AG04449 (cell line): ENCODE measurements at regions not wholly inside any gene's neighbourhood (a gene's known extent, or its start where the extent isn't known, plus 50 kb on each side); places are given as distances from the start of the nearest gene placed in this dataset.

Source experiments
- CTCF ChIA-PET: fragments of 350-600 bp; formaldehyde crosslinking; extraction: SDS; loops from one replicate; lab custom pipeline; 2021; ENCODE audit warnings: antibody characterized with exemption; lab: Yijun Ruan, JAX
- POLR2A ChIA-PET: fragments of 400-600, 350-600 bp; formaldehyde crosslinking; extraction: SDS; loops from one replicate; lab custom pipeline; 2020; ENCODE audit warnings: antibody characterized with exemption, inconsistent platforms; lab: Yijun Ruan, JAX
- DNase-seq: peaks from one replicate; pipeline ENCODE4 v3.0.0-alpha.2; 2010; ENCODE audit warnings: low read depth, low spot score
- H3K4me3 ChIP-seq: 2 replicates; pipeline ENCODE4 v1.5.1; 2011; ENCODE audit warnings: low read depth, mild to moderate bottlenecking, control low read depth, low read length
- TF ChIP-seq, protein P1 (sequence below): IDR thresholded peaks from one replicate; pipeline ENCODE4 v1.5.1; 2011; ENCODE audit warnings: mild to moderate bottlenecking, moderate library complexity, low read length, control low read depth, inconsistent platforms; ENCODE audit not compliant: insufficient read depth; ENCODE audit errors: missing control alignments

DNA sequence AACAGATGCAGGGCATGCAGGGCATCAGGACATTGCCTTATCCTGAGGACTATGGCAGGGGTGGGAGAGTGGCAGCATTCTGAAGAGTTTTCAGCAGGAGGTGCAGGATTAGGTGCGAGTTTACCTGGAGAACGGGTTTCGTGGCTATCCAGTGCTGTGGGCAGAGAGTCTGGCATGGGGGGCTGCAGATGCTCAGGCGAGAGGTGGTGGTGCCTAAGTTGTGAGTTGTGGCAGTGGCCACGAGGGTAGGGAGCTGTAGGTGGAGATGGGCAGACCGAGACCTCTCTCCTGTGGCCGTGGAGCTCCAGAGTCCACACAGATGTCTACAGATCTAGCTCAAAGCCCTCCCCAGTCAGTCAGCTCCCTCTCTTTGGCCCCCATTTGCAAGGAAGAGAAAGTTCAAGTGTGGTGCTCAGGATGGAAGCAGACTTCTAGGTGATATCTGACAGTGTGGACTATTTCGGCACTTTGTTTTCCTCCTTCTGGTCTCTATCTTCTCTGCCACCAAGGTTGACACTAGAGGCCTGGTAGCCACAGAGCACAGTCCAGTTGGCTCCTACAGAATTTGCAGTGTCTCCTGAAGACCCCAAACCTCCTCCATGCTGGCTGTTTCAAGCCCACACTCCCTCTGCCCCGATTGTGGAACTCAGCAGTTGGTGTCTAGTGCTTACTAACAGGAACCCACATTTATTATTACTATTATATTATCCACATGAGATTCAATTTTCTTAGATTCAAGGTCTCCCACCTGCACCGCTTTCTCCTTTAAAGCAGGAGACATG lies 955.7 kb upstream of the ZNF722 start:
- POLR2A ChIA-PET, result no interaction called here
- CTCF ChIA-PET, result no interaction called here
- no peak for DNase-seq
- TF ChIP-seq, protein P1, sequence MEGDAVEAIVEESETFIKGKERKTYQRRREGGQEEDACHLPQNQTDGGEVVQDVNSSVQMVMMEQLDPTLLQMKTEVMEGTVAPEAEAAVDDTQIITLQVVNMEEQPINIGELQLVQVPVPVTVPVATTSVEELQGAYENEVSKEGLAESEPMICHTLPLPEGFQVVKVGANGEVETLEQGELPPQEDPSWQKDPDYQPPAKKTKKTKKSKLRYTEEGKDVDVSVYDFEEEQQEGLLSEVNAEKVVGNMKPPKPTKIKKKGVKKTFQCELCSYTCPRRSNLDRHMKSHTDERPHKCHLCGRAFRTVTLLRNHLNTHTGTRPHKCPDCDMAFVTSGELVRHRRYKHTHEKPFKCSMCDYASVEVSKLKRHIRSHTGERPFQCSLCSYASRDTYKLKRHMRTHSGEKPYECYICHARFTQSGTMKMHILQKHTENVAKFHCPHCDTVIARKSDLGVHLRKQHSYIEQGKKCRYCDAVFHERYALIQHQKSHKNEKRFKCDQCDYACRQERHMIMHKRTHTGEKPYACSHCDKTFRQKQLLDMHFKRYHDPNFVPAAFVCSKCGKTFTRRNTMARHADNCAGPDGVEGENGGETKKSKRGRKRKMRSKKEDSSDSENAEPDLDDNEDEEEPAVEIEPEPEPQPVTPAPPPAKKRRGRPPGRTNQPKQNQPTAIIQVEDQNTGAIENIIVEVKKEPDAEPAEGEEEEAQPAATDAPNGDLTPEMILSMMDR, result no peak
- H3K4me3 ChIP-seq, result no peak overlapping the region

DNA sequence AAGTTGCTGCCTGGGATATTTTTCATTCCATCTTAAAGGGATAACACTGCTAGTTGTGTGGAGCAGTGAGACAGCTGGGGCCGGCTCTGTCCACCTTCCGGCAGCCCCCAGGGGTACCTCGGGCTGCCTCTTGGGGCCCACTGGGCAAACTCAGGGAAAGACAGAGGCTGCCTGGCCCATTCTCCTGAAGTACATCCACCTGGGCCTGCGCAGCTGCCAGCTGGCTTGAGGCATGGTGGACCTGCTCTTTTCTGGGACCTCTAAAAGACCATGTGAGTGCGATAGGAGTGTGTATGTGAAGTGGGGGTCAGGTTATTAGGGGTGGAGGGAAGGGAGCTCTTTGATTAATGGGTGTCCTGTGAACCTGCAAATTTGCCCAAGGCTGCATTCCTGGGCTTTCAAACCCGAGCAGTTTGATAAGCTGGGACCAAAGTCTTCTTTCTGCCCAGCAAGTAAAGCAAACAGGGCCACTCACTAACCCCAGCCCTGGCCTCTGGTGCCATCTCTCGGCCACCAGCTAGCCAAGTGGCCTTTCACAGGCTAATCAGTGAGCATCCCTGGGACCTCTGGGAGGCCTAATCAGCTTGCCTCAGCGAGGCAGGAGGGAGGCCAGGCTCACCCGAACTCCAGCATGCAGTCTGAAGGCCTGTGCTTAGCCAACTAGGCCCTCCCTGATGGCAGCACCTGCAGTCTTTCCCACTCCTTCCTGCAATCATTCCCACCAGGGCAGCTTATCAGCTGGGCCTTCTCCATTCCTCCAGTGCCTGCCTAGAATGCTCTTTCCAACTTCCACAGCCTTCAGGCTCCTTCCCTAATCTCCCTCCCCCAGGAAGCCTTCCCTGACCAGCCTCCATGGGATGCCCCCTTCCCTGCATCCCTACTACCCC lies 954.7 kb upstream of the ZNF722 start:
- ChIA-PET POLR2A (no interaction called here), CTCF (no interaction called here)
- no peak overlapping the region for H3K4me3 ChIP-seq
- TF ChIP-seq, protein P1, result no peak
- DNase-seq, result no peak

DNA sequence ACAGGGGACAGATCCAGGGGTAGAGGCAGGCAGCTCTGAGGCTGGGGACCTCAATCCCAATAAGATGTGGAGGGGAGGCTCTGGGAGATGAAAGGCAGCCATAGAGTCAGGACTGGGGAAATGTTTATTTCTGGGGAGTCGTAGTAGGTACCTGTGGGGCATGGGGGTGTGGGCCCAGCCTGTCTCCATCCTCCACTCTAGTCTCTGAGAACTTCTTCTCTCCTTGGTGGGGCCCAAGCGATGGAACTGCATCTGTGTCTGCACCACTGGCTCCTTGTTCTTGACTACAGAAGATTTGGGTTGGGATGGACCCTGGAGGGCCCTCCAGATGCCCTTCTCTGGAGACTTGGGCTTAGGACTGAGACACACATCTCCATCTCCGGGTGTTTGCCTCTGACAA lies 953.9 kb upstream of the ZNF722 start:
- DNase-seq, result no peak
- POLR2A ChIA-PET, result no interaction called here
- CTCF ChIA-PET, result no interaction called here
- TF ChIP-seq, protein P1, result no peak
- no peak overlapping the region for H3K4me3 ChIP-seq

DNA sequence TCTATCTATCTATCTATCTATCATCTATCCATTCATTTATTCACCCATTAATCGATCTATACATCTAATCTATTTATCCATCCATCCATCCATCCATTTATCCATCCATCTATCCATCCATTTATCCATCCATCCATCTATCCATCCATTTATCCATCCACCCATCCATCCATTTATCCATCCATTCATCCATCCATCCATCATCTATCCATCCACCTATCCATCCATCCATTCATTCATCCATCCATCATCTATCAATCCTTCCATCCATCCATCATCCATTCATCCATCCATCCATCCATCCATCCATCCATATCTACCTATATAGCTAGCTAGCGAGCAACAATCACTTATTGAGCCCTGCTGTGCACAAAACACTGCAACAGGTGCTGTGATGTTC lies 953.1 kb upstream of the ZNF722 start:
- CTCF ChIA-PET, result no interaction called here
- H3K4me3 ChIP-seq, result no peak overlapping the region
- POLR2A ChIA-PET, result no interaction called here
- TF ChIP-seq, protein P1, result no peak
- DNase-seq, result no peak

DNA sequence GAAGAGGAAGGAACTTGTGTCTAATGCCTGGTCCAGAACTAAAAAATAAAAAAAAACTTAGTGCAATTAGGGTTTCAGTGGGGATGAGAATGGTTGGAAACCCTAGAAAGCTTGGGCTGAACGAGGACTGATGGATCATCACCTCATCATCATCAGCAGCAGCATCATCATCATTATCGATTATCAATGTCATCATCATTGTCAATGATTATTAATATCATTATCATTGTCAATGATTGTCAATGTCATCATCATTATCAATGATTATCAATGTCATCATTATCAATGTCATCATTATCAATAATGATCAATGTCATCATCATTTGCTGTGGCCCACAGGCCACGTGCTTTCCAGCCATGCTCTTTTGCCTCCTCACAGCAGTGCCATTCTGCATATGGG lies 952.0 kb upstream of the ZNF722 start:
- POLR2A ChIA-PET, result interaction anchor here (0.7 kb wide), 1 partner anchor 920 kb away, joined by 3 read pairs; no protein-coding TSS in a partner anchor
- CTCF ChIA-PET, result no interaction called here
- no peak for DNase-seq

DNA sequence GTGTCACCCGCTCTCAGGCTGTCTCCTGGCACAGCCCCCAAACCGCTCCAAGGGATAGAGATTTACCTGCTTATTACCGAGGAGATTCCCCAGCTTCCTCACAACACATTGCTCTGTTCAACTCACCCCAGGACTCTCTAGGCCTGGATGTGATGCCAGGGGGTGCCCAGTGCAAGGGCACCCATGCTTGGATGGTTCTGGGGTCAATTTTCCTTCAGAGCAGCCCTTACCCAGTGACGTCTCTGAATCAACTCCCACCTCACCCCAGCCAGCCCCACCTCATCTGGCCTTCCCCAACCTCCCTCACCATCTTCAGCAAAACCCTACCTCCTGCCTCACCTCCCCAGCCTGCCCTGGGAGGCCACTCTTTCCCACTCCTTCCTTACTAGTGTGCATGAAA lies 951.6 kb upstream of the ZNF722 start:
- no peak for DNase-seq
- POLR2A ChIA-PET, result no interaction called here
- CTCF ChIA-PET, result no interaction called here

More for the DNA sequence above, 952.0 kb upstream of the ZNF722 start:
- TF ChIP-seq, protein P1, result no peak
- H3K4me3 ChIP-seq, result no peak overlapping the region

More for the DNA sequence above, 951.6 kb upstream of the ZNF722 start:
- TF ChIP-seq, protein P1, result no peak
- H3K4me3 ChIP-seq, result no peak overlapping the region
